Sigmoid colon (tissue), 6 donors: ENCODE measurements at regions not wholly inside any gene's neighbourhood (a gene's known extent, or its start where the extent isn't known, plus 50 kb on each side); places are given as distances from the start of the nearest gene placed in this dataset.

Experiments
- DNase-seq: peaks from one replicate; pipeline ENCODE4 v3.0.0-alpha.2; 2019
- H3K27ac ChIP-seq, 4 donors: fragments of 200-600 bp; sonication (generic); one replicate each; pipeline ENCODE4 v1.5.1; 2016 to 2019; ENCODE audit warnings: mild to moderate bottlenecking in 1 of 4
- H3K27me3 ChIP-seq, 3 donors: fragments of 200-600 bp; sonication (generic); one replicate each; pipeline ENCODE4 v1.5.1; 2019; ENCODE audit warnings: mild to moderate bottlenecking in 1 of 3
- H3K36me3 ChIP-seq, 4 donors: fragments of 200-600 bp; sonication (generic); one replicate each; pipeline ENCODE4 v1.5.1; 2016 to 2019
- H3K4me1 ChIP-seq, 4 donors: fragments of 200-600 bp; sonication (generic); one replicate each; pipeline ENCODE4 v1.5.1; 2017 to 2019
- H3K4me3 ChIP-seq, 4 donors: fragments of 200-600 bp; sonication (generic); one replicate each; pipeline ENCODE4 v1.5.1; 2017 to 2019; ENCODE audit warnings: mild to moderate bottlenecking in 2 of 4, moderate library complexity in 1 of 4
- H3K9me3 ChIP-seq, 4 donors: fragments of 200-600 bp in 3 of 4; sonication (generic) in 3 of 4; one replicate each; pipeline versions ENCODE4 v1.5.1 to v1.6.1; 2013 to 2019
- CTCF ChIP-seq, 4 experiments: fragments of 450-650 bp in 3 of 4; fragments of 200-600 bp in 1 of 4; IDR thresholded peaks; one replicate each; pipeline ENCODE4 v1.5.1; 2016 to 2019; ENCODE audit warnings: antibody characterized with exemption in 4 of 4, mild to moderate bottlenecking in 3 of 4, moderate library complexity in 2 of 4
- EP300 ChIP-seq, 4 donors: sonication (generic); formaldehyde crosslinking; IDR thresholded peaks; one replicate each; pipeline ENCODE4 v1.6.1; 2017; ENCODE audit warnings: antibody characterized with exemption in 4 of 4
- POLR2A ChIP-seq, 2 donors: fragments of 450-650 bp; IDR thresholded peaks; one replicate each; pipeline ENCODE4 v1.6.1; 2016; ENCODE audit warnings: antibody characterized with exemption in 2 of 2, mild to moderate bottlenecking in 2 of 2, moderate library complexity in 2 of 2
- POLR2AphosphoS5 ChIP-seq, 4 donors: sonication (generic); formaldehyde crosslinking; IDR thresholded peaks; one replicate each; pipeline ENCODE4 v1.6.1; 2017; ENCODE audit warnings: antibody characterized with exemption in 4 of 4
- WGBS, 2 donors: extraction: QIAGEN DNeasy Blood & Tissue Kit; methylation state at CpG; one replicate each; pipeline ENCODE4 v1.1.7; 2013; 5-methylcytosine and 5-hydroxymethylcytosine counted together
- intact Hi-C: fragments of 100-400 bp; cut with DNase I; formaldehyde crosslinking; loops from one replicate; pipeline ENCODE4 v1.15.1; 2023
- donor health status: healthy with polysubstance abuse.
- donor health status: healthy.

- intact Hi-C loops: loop anchor here (10.0 kb wide), 1 partner anchor 645 kb away; no protein-coding TSS in a partner anchor
- Histone ChIP-seq H3K9me3 (no peaks in the 10 kb centered on the region), H3K27me3 (peaks cover 0 to 13% (median 0%) of the 10 kb centered on the region in 3 donors), H3K36me3 (no peaks in the 10 kb centered on the region), H3K27ac (no peak overlapping the region), H3K4me3 (no peak overlapping the region), H3K4me1 (peaks cover 0 to 32% (median 16%) of the 10 kb centered on the region in 4 donors)
- no peak for TF ChIP-seq POLR2AphosphoS5 (IDR thresholded peaks at IDR 0.05)
- no peak for TF ChIP-seq EP300 (IDR thresholded peaks at IDR 0.05)
- TF ChIP-seq CTCF (IDR thresholded peaks at IDR 0.05): no peak
- no peak for TF ChIP-seq POLR2A (IDR thresholded peaks at IDR 0.05)
- peak; percentile 30 for DNase-seq
- WGBS, 2 donors: 34 to 64% methylated on average over 4 of the region's 4 CpGs
Observed at GRCh38 chr19:30689474-30689873, 317.3 kb downstream of the ZNF536 start.

- intact Hi-C loops: loop anchor here (10.0 kb wide), 1 partner anchor 646 kb away; no protein-coding TSS in a partner anchor
- no peak overlapping the region for H3K27ac ChIP-seq
Observed at GRCh38 chr19:30688696-30689095, 316.5 kb downstream of the ZNF536 start.

GRCh38 chr19:30686826-30687566, 314.8 kb downstream of the ZNF536 start:
- Histone ChIP-seq H3K9me3 (no peaks in the 10 kb centered on the region), H3K36me3 (no peaks in the 10 kb centered on the region), H3K27ac (peak overlapping the region in 2 of 4 donors; percentile 5 to 24), H3K27me3 (peaks cover 0 to 13% (median 0%) of the 10 kb centered on the region in 3 donors), H3K4me1 (peaks cover 0 to 17% (median 11%) of the 10 kb centered on the region in 4 donors), H3K4me3 (peak overlapping the region in 2 of 4 donors; percentile 25 to 28)
- intact Hi-C loops: loop anchor here (10.0 kb wide), 1 partner anchor 648 kb away; no protein-coding TSS in a partner anchor
- no peak for TF ChIP-seq EP300 (IDR thresholded peaks at IDR 0.05)
- TF ChIP-seq POLR2AphosphoS5 (IDR thresholded peaks at IDR 0.05): no peak
- TF ChIP-seq CTCF (IDR thresholded peaks at IDR 0.05): no peak
- TF ChIP-seq POLR2A (IDR thresholded peaks at IDR 0.05): no peak
- DNase-seq: peak; percentile 4
- whole genome bisulfite sequencing, 2 donors: 49 to 50% methylated on average over 16 of the region's 16 CpGs

More at GRCh38 chr19:30688696-30689095, 316.5 kb downstream of the ZNF536 start:
- Histone ChIP-seq H3K36me3 (no peaks in the 10 kb centered on the region), H3K9me3 (no peaks in the 10 kb centered on the region), H3K27me3 (peaks cover 0 to 13% (median 0%) of the 10 kb centered on the region in 3 donors), H3K4me3 (no peak overlapping the region), H3K4me1 (peaks cover 0 to 29% (median 16%) of the 10 kb centered on the region in 4 donors)
- peak; percentile 55 for DNase-seq
- TF ChIP-seq POLR2AphosphoS5 (IDR thresholded peaks at IDR 0.05) (no peak), POLR2A (IDR thresholded peaks at IDR 0.05) (no peak), CTCF (IDR thresholded peaks at IDR 0.05) (no peak), EP300 (IDR thresholded peaks at IDR 0.05) (no peak)
- WGBS, 2 donors: 83 to 87% methylated on average over 5 of the region's 5 CpGs

- peak overlapping the region in 1 of 4 donors; percentile 24 for H3K27ac ChIP-seq
- H3K4me1 ChIP-seq: peaks cover 0 to 12% (median 5%) of the 10 kb centered on the region in 4 donors
Observed at GRCh38 chr19:30686176-30686820, 314.1 kb downstream of the ZNF536 start.

More at GRCh38 chr19:30686176-30686820, 314.1 kb downstream of the ZNF536 start:
- H3K9me3 ChIP-seq: no peaks in the 10 kb centered on the region
- H3K36me3 ChIP-seq: no peaks in the 10 kb centered on the region
- peak overlapping the region in 3 of 4 donors; percentile 17 to 28 (median 25) for H3K4me3 ChIP-seq
- peak; percentile 46 for DNase-seq
- TF ChIP-seq EP300 (IDR thresholded peaks at IDR 0.05): no peak
- TF ChIP-seq CTCF (IDR thresholded peaks at IDR 0.05): peak in 2 of 4 experiments; percentile 11 to 20
- WGBS, 2 donors: 73 to 82% methylated on average over 23 of the region's 23 CpGs
- H3K27me3 ChIP-seq: peaks cover 0 to 13% (median 0%) of the 10 kb centered on the region in 3 donors
- intact Hi-C loops: loop anchor here (10.0 kb wide), 1 partner anchor 649 kb away; no protein-coding TSS in a partner anchor
